H9 (cell line): ENCODE measurements at regions not wholly inside any gene's neighbourhood (a gene's known extent, or its start where the extent isn't known, plus 50 kb on each side); places are given as distances from the start of the nearest gene placed in this dataset.
"Not testable (repeated sequence)": the region's sequence is repeated elsewhere in the genome, so short reads cannot be mapped to it uniquely, and the experiment has no call there.

ENCODE experiments used
- DNase-seq: peaks from one replicate; pipeline ENCODE4 v3.0.0-alpha.2; 2017
- H2AFZ ChIP-seq: one replicate; pipeline ENCODE4 v1.6.1; 2013; ENCODE audit warnings: mild to moderate bottlenecking, low read length, control low read depth, moderate library complexity
- H2AK5ac ChIP-seq: 2 replicates; pipeline ENCODE4 v1.6.1; 2013; ENCODE audit warnings: low read length, control low read depth, mixed read lengths; ENCODE audit not compliant: insufficient read length
- H2BK120ac ChIP-seq: one replicate; pipeline ENCODE4 v1.6.1; 2013; ENCODE audit warnings: low read depth, mild to moderate bottlenecking, low read length, control low read depth, inconsistent platforms; ENCODE audit not compliant: poor library complexity, severe bottlenecking
- H2BK12ac ChIP-seq: 2 replicates; pipeline ENCODE4 v1.6.1; 2013; ENCODE audit warnings: low read length, control low read depth, mixed read lengths, low read depth; ENCODE audit not compliant: insufficient read length
- H2BK15ac ChIP-seq: 2 replicates; pipeline ENCODE4 v1.6.1; 2013; ENCODE audit warnings: low read depth, low read length, control low read depth
- H2BK20ac ChIP-seq: one replicate; pipeline ENCODE4 v1.6.1; 2013; ENCODE audit warnings: low read depth, mild to moderate bottlenecking, low read length, control low read depth, inconsistent platforms; ENCODE audit not compliant: poor library complexity, severe bottlenecking
- H2BK5ac ChIP-seq: 2 replicates; pipeline ENCODE4 v1.6.1; 2013; ENCODE audit warnings: low read length, control low read depth, mixed read lengths; ENCODE audit not compliant: insufficient read length
- H3K14ac ChIP-seq: 2 replicates; pipeline ENCODE4 v1.6.1; 2013; ENCODE audit warnings: low read length, control low read depth; ENCODE audit not compliant: insufficient read depth
- H3K18ac ChIP-seq: 2 replicates; pipeline ENCODE4 v1.6.1; 2013; ENCODE audit warnings: low read depth, mild to moderate bottlenecking, mixed read lengths, low read length, control low read depth; ENCODE audit not compliant: insufficient read length
- H3K23ac ChIP-seq: 2 replicates; pipeline ENCODE4 v1.6.1; 2013; ENCODE audit warnings: low read length, control low read depth, mixed read lengths, low read depth; ENCODE audit not compliant: insufficient read length
- H3K23me2 ChIP-seq: 2 replicates; pipeline ENCODE4 v1.6.1; 2013; ENCODE audit warnings: low read depth, mild to moderate bottlenecking, mixed read lengths, low read length, control low read depth; ENCODE audit not compliant: insufficient read length, poor library complexity, severe bottlenecking
- H3K27ac ChIP-seq: 2 replicates; pipeline ENCODE4 v1.5.1; 2013; ENCODE audit warnings: low read length, control low read depth, mixed read lengths, low read depth; ENCODE audit not compliant: insufficient read length
- H3K27me3 ChIP-seq: 2 replicates; pipeline ENCODE4 v1.6.1; 2013; ENCODE audit warnings: low read length, control low read depth, inconsistent platforms; ENCODE audit not compliant: insufficient read depth
- H3K4ac ChIP-seq: 2 replicates; pipeline ENCODE4 v1.6.1; 2013; ENCODE audit warnings: low read depth, mild to moderate bottlenecking, control low read depth, inconsistent platforms, low read length, moderate library complexity
- H3K4me1 ChIP-seq: 2 replicates; pipeline ENCODE4 v1.6.1; 2013; ENCODE audit warnings: low read length, control low read depth, inconsistent platforms; ENCODE audit not compliant: insufficient read depth
- H3K4me2 ChIP-seq: 2 replicates; pipeline ENCODE4 v1.6.1; 2013; ENCODE audit warnings: low read length, control low read depth, mixed read lengths; ENCODE audit not compliant: insufficient read length, insufficient read depth
- H3K56ac ChIP-seq: 2 replicates; pipeline ENCODE4 v1.6.1; 2013; ENCODE audit warnings: low read depth, mild to moderate bottlenecking, mixed read lengths, low read length, control low read depth; ENCODE audit not compliant: insufficient read length
- H3K79me1 ChIP-seq: 2 replicates; pipeline ENCODE4 v1.6.1; 2013; ENCODE audit warnings: low read depth, mild to moderate bottlenecking, moderate library complexity, low read length, control low read depth, inconsistent platforms; ENCODE audit not compliant: insufficient read depth, poor library complexity, severe bottlenecking
- H3K79me2 ChIP-seq: 2 replicates; pipeline ENCODE4 v1.6.1; 2013; ENCODE audit warnings: low read length, control low read depth, inconsistent platforms; ENCODE audit not compliant: insufficient read depth
- H3K9ac ChIP-seq: 2 replicates; pipeline ENCODE4 v1.6.1; 2013; ENCODE audit warnings: low read length, control low read depth, mixed read lengths; ENCODE audit not compliant: insufficient read length; ENCODE audit errors: extremely low read depth
- H3K9me3 ChIP-seq: one replicate; pipeline ENCODE4 v1.6.1; 2013; ENCODE audit warnings: low read depth, low read length, inconsistent platforms; ENCODE audit not compliant: control insufficient read depth
- H3T11ph ChIP-seq: one replicate; pipeline ENCODE4 v1.6.1; 2013; ENCODE audit warnings: mild to moderate bottlenecking, low read length, control low read depth, inconsistent platforms
- H4K20me1 ChIP-seq: one replicate; pipeline ENCODE4 v1.6.1; 2013; ENCODE audit not compliant: control insufficient read depth, insufficient read length, insufficient read depth
- H4K5ac ChIP-seq: 2 replicates; pipeline ENCODE4 v1.6.1; 2013; ENCODE audit warnings: low read depth, mild to moderate bottlenecking, mixed read lengths, low read length, control low read depth; ENCODE audit not compliant: insufficient read length
- H4K8ac ChIP-seq: replicated peaks from 2 replicates; pipeline ENCODE4 v1.6.1; 2013; ENCODE audit warnings: low read length, control low read depth, mixed read lengths, low read depth; ENCODE audit not compliant: insufficient read length
- H4K91ac ChIP-seq: 2 replicates; pipeline ENCODE4 v1.6.1; 2013; ENCODE audit warnings: low read depth, mild to moderate bottlenecking, moderate library complexity, mixed read lengths, low read length, control low read depth; ENCODE audit not compliant: insufficient read length
- H3K27ac Mint-ChIP-seq, 3 experiments: 2 replicates in 2 of 3; 3 replicates in 1 of 3; pipeline ENCODE4 v1.8.0; 2020 to 2021; ENCODE audit warnings: mixed read lengths in 3 of 3, mild to moderate bottlenecking in 1 of 3, moderate library complexity in 1 of 3
- H3K27me3 Mint-ChIP-seq: 2 replicates; pipeline ENCODE4 v1.8.0; 2021; ENCODE audit warnings: low read depth, mild to moderate bottlenecking, moderate library complexity, mixed read lengths
- H3K36me3 Mint-ChIP-seq, 3 experiments: 2 replicates in 2 of 3; 3 replicates in 1 of 3; pipeline ENCODE4 v1.8.0; 2020 to 2021; ENCODE audit warnings: low read depth in 3 of 3, mixed read lengths in 3 of 3; ENCODE audit not compliant: insufficient read depth in 1 of 3
- H3K4me1 Mint-ChIP-seq, 2 experiments: 2 replicates each; pipeline ENCODE4 v1.8.0; 2020; ENCODE audit warnings: mixed read lengths in 2 of 2
- H3K4me3 Mint-ChIP-seq, 2 experiments: 2 replicates in 1 of 2; 3 replicates in 1 of 2; pipeline ENCODE4 v1.8.0; 2020 to 2021; ENCODE audit warnings: mild to moderate bottlenecking in 2 of 2, mixed read lengths in 2 of 2, moderate library complexity in 1 of 2
- H3K9me3 Mint-ChIP-seq, 2 experiments: 2 replicates in 1 of 2; 3 replicates in 1 of 2; pipeline ENCODE4 v1.8.0; 2020; ENCODE audit warnings: mild to moderate bottlenecking in 2 of 2, mixed read lengths in 2 of 2, moderate library complexity in 1 of 2
- WGBS: extraction: QIAGEN DNeasy Blood & Tissue Kit; methylation state at CpG from one replicate; pipeline ENCODE4 v1.1.7; 2013; ENCODE audit warnings: missing lambda C conversion rate, low lambda C conversion rate, mixed read lengths; ENCODE audit not compliant: insufficient read length; ENCODE audit errors: extremely low coverage; 5-methylcytosine and 5-hydroxymethylcytosine counted together

DNA sequence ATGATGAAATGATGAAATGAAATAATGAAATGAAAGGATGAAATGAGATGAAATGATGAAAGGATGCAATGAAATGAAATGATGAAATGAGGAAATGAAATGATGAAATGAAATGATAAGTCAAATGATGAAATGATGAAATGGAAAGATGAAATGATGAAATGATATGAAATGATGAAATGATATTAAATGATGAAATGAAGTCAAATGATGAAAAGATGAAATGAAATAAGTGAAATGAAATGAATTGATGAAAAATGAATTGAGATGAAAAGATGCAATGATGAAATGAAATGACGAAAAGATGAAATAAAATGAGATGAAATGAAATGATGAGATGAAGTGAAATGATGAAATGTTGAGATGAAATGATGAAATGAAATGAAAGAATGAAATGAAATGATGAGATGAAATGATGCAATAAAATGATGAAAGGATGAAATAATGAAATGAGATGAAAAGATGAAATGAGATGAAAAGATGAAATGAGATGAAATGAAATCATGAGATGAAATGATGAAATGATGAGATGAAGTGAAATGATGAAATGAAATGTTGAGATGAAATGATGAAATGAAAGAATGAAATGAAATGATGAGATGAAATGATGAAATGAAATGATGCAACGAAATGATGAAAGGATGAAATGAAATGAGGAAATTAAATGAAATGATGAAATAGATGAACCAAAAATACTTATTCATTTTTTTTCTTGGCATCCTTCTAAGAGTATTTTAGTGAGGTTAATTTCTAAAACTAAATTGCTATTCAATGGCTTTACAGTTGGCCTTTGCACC, 139.8 kb upstream of the ERV3-1 start:
- not testable (repeated sequence) for H3K36me3 Mint-ChIP-seq, H3K4ac ChIP-seq, H4K91ac ChIP-seq, H3K4me2 ChIP-seq, H3K27me3 ChIP-seq, H3K4me1 Mint-ChIP-seq, H3T11ph ChIP-seq, H4K5ac ChIP-seq, H3K14ac ChIP-seq, H3K9ac ChIP-seq, H3K9me3 ChIP-seq, H4K8ac ChIP-seq, H2AK5ac ChIP-seq, H3K27ac Mint-ChIP-seq, H3K4me3 Mint-ChIP-seq, H3K4me1 ChIP-seq, H3K27ac ChIP-seq, H3K23me2 ChIP-seq, H2BK15ac ChIP-seq, H4K20me1 ChIP-seq, H2BK20ac ChIP-seq, H3K79me1 ChIP-seq, H3K23ac ChIP-seq, DNase-seq, H3K18ac ChIP-seq, H3K56ac ChIP-seq, H3K27me3 Mint-ChIP-seq, H2BK12ac ChIP-seq, H2BK5ac ChIP-seq, H2AFZ ChIP-seq, H3K79me2 ChIP-seq, H3K9me3 Mint-ChIP-seq, H2BK120ac ChIP-seq
- WGBS = 100% methylated on average over 2 of the region's 2 CpGs

DNA sequence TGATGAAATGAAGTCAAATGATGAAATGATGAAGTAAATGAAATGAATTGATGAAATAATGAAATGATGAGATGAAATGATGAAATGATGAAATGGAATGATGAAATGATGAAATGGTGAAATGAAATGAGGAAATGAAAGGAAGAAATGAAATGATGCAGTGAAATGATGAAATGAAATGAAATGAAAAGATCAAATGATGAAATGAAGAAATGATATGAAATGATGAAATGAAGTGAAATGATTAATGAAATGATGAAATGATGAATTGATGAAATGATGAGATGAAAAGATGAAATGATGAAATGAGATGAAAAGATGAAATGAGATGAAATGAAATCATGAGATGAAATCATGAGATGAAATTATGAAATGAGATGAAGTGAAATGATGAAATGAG, 139.2 kb upstream of the ERV3-1 start:
- H3K27ac Mint-ChIP-seq, H3K23me2 ChIP-seq, H4K20me1 ChIP-seq, H3T11ph ChIP-seq, H2BK20ac ChIP-seq, H2AFZ ChIP-seq, H3K36me3 Mint-ChIP-seq, H3K56ac ChIP-seq, H3K14ac ChIP-seq, H2BK12ac ChIP-seq, H3K4me1 ChIP-seq, H3K9ac ChIP-seq, H4K8ac ChIP-seq, H3K27ac ChIP-seq, H3K27me3 Mint-ChIP-seq, H3K27me3 ChIP-seq, H3K4ac ChIP-seq, H3K79me2 ChIP-seq, H3K18ac ChIP-seq, H3K23ac ChIP-seq, H2AK5ac ChIP-seq, H4K5ac ChIP-seq, H2BK5ac ChIP-seq, H3K4me3 Mint-ChIP-seq, H3K9me3 Mint-ChIP-seq, H3K9me3 ChIP-seq, H3K79me1 ChIP-seq, H2BK120ac ChIP-seq, H2BK15ac ChIP-seq, H3K4me1 Mint-ChIP-seq, H4K91ac ChIP-seq, DNase-seq, H3K4me2 ChIP-seq: not testable (repeated sequence)
